Renal cortical epithelial cell (primary cell): ENCODE measurements at regions not wholly inside any gene's neighbourhood (a gene's known extent, or its start where the extent isn't known, plus 50 kb on each side); places are given as distances from the start of the nearest gene placed in this dataset.

ENCODE experiments used
- DNase-seq: peaks from one replicate; pipeline ENCODE4 v3.0.0-alpha.2; 2011; ENCODE audit warnings: low read depth

GRCh38 chr13:95497381-95497807 is 55.1 kb upstream of the CLDN10 start:
- no peak for DNase-seq

- DNase-seq: peak; percentile 21
These were observed 53.6 kb upstream of the CLDN10 start for GRCh38 chr13:95498886-95499285.

GRCh38 chr13:95499811-95500712 is 52.5 kb upstream of the CLDN10 start:
- no peak for DNase-seq

GRCh38 chr13:95502216-95502615 is 50.3 kb upstream of the CLDN10 start:
- peak; percentile 74 for DNase-seq
